ENCODE measurements at regions not wholly inside any gene's neighbourhood (a gene's known extent, or its start where the extent isn't known, plus 50 kb on each side); places are given as distances from the start of the nearest gene placed in this dataset.

DNA sequence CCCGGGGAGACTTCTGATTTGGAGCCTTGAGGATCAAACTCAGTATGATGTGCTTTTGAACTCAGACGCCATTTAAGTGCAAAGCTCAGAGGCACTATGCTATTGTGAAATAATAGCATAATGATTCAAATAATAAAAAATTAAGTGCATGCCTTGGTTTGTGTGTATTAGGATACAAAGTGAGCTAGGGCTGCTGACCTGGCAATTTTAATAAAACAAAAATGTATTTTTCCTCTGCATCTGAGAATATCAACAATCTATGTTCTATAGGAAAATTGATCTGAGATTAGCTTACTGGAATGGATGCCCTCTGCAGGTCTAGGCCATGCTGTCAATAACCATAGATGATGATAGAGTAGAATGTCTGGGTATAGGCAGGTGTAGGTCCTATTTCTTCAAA is 278.8 kb downstream of the DCDC2C start:
- DNase-seq (ENCODE audit: extremely low spot score, unreplicated experiment) = no peak
- no peak overlapping the region for H3K27ac Mint-ChIP-seq (ENCODE audit: unreplicated experiment)
- no peaks in the 10 kb centered on the region for H3K27me3 Mint-ChIP-seq (ENCODE audit: unreplicated experiment)
- peaks cover 2% of the 10 kb centered on the region for H3K4me1 Mint-ChIP-seq (ENCODE audit: unreplicated experiment)
- H3K9me3 Mint-ChIP-seq (ENCODE audit: unreplicated experiment) = peaks cover 6% of the 10 kb centered on the region
- no peaks in the 10 kb centered on the region for H3K36me3 Mint-ChIP-seq (ENCODE audit: unreplicated experiment)
- no peak overlapping the region for H3K4me3 Mint-ChIP-seq (ENCODE audit: unreplicated experiment)
- TF ChIP-seq, protein P1, sequence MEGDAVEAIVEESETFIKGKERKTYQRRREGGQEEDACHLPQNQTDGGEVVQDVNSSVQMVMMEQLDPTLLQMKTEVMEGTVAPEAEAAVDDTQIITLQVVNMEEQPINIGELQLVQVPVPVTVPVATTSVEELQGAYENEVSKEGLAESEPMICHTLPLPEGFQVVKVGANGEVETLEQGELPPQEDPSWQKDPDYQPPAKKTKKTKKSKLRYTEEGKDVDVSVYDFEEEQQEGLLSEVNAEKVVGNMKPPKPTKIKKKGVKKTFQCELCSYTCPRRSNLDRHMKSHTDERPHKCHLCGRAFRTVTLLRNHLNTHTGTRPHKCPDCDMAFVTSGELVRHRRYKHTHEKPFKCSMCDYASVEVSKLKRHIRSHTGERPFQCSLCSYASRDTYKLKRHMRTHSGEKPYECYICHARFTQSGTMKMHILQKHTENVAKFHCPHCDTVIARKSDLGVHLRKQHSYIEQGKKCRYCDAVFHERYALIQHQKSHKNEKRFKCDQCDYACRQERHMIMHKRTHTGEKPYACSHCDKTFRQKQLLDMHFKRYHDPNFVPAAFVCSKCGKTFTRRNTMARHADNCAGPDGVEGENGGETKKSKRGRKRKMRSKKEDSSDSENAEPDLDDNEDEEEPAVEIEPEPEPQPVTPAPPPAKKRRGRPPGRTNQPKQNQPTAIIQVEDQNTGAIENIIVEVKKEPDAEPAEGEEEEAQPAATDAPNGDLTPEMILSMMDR (IDR thresholded peaks at IDR 0.05) = no peak

DNA sequence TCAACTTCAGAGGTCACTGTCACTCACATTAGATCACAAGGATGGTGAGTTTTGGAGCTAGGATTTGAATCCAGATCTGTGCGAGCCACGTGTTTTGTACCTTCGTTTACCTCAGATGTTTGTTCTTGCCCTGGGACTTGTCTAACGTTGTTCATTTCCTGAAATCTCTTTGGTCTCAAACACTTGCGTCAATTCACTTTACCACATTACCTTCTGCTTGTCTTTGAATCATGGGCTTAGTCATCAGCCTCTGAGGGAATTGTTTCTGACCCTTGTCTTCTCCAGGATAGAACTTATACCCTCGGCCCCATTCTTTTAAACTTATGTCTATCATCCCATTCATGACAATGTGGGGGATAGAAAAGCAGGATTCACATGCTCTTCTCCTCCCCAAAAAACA is 282.7 kb downstream of the DCDC2C start:
- TF ChIP-seq, protein P1 (IDR thresholded peaks at IDR 0.05) = no peak
- Mint-ChIP-seq H3K27ac (ENCODE audit: unreplicated experiment) (no peak overlapping the region), H3K27me3 (ENCODE audit: unreplicated experiment) (no peaks in the 10 kb centered on the region), H3K36me3 (ENCODE audit: unreplicated experiment) (no peaks in the 10 kb centered on the region), H3K4me1 (ENCODE audit: unreplicated experiment) (no peaks in the 10 kb centered on the region), H3K9me3 (ENCODE audit: unreplicated experiment) (peaks cover 9% of the 10 kb centered on the region), H3K4me3 (ENCODE audit: unreplicated experiment) (no peak overlapping the region)
- no peak for DNase-seq (ENCODE audit: extremely low spot score, unreplicated experiment)

DNA sequence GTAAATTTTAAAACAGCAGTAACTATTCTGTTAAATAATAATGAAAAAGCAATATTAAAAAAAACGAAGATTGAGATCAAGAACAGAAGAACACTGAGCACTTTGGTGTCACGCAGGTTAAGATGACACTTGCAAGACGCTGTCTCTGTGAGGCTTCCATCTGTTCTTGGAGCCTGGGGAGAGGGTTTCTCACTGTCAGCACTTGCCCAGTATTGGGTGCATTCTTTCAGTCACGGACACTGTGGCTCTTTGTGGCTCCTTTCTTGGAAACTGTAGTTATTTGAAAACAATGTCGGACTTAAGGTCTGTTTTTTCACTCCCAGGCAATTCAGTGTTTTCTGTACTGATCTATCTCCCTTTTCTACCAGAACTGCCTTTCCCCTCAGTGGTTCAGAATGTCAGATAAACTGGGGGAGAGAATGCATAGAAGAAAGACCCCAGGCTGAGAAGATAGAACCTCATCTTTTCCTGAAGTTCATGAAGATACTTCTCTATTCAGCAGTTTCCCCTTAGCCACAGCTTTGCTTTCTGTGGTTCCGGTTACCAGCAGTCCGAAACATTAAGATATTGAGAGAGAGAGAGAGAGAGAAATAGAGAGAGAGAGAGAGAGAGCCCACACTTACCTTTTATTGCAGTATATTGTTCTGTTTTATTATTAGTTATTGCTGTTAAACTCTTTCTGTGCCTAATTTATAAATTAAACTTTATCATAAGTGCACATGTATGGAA is 283.3 kb downstream of the DCDC2C start:
- no peaks in the 10 kb centered on the region for H3K27me3 Mint-ChIP-seq (ENCODE audit: unreplicated experiment)
- H3K4me1 Mint-ChIP-seq (ENCODE audit: unreplicated experiment) = no peaks in the 10 kb centered on the region
- no peak for DNase-seq (ENCODE audit: extremely low spot score, unreplicated experiment)
- TF ChIP-seq, protein P1 (IDR thresholded peaks at IDR 0.05) = no peak
- H3K9me3 Mint-ChIP-seq (ENCODE audit: unreplicated experiment) = peaks cover 13% of the 10 kb centered on the region
- no peak overlapping the region for H3K27ac Mint-ChIP-seq (ENCODE audit: unreplicated experiment)
- H3K4me3 Mint-ChIP-seq (ENCODE audit: unreplicated experiment) = no peak overlapping the region
- H3K36me3 Mint-ChIP-seq (ENCODE audit: unreplicated experiment) = no peaks in the 10 kb centered on the region

DNA sequence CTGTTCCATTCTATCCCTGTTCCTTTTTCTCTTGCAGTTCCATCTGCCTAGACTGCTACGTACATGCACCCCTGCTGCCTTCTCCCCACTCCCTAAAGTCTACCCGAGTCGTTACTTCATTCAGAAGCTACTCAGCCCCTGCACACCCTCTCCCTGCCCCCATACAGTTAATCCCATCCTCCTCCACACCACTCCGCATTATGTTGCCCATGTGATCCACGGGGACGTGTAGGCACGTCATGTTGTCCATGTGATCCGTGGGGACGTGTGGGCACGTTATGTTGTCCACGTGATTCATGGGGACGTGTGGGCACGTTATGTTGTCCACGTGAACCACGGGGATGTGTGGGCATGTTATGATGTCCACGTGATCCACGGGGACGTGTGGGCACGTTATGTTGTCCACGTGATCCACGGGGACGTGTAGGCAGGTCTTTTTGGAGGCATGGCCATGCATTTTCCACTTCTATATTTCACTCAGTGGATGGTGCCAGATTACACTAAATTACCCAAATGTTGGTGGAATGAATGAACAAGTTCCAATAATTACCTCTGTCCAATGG is 299.5 kb downstream of the DCDC2C start:
- TF ChIP-seq, protein P1 (IDR thresholded peaks at IDR 0.05) = no peak
- H3K36me3 Mint-ChIP-seq (ENCODE audit: unreplicated experiment) = no peaks in the 10 kb centered on the region
- H3K4me1 Mint-ChIP-seq (ENCODE audit: unreplicated experiment) = no peaks in the 10 kb centered on the region
- no peak for DNase-seq (ENCODE audit: extremely low spot score, unreplicated experiment)
- H3K27ac Mint-ChIP-seq (ENCODE audit: unreplicated experiment) = no peak overlapping the region
- peaks cover 11% of the 10 kb centered on the region for H3K9me3 Mint-ChIP-seq (ENCODE audit: unreplicated experiment)
- H3K4me3 Mint-ChIP-seq (ENCODE audit: unreplicated experiment) = no peak overlapping the region
- no peaks in the 10 kb centered on the region for H3K27me3 Mint-ChIP-seq (ENCODE audit: unreplicated experiment)

DNA sequence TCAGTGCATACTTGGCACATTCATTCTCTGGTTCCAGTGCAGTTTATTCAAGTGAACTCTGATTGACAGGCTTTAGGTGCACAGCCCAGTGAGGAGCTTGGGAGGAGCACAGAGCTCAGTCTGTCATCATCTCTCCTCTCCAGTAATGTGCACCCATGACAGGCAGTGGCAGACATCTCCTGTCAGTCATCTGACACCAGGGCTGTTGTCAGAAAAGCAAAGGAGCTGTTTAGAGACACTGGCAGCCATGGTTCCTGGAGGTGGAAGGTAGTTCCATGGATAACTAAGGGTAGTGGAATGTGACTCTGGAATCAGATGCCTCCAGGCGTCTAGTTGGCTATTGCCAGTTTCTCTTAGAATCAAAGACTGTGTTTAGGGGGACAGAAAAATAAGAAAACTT is 308.8 kb downstream of the DCDC2C start:
- no peak overlapping the region for H3K4me3 Mint-ChIP-seq (ENCODE audit: unreplicated experiment)
- H3K36me3 Mint-ChIP-seq (ENCODE audit: unreplicated experiment) = no peaks in the 10 kb centered on the region
- TF ChIP-seq, protein P1 (IDR thresholded peaks at IDR 0.05) = no peak
- peaks cover 14% of the 10 kb centered on the region for H3K9me3 Mint-ChIP-seq (ENCODE audit: unreplicated experiment)
- H3K4me1 Mint-ChIP-seq (ENCODE audit: unreplicated experiment) = peaks cover 3% of the 10 kb centered on the region
- H3K27ac Mint-ChIP-seq (ENCODE audit: unreplicated experiment) = no peak overlapping the region
- H3K27me3 Mint-ChIP-seq (ENCODE audit: unreplicated experiment) = no peaks in the 10 kb centered on the region
- DNase-seq (ENCODE audit: extremely low spot score, unreplicated experiment) = no peak

All from osteocyte (in vitro differentiated cells).